Cardiac septum (tissue), 1 donor: ENCODE measurements at regions not wholly inside any gene's neighbourhood (a gene's known extent, or its start where the extent isn't known, plus 50 kb on each side); places are given as distances from the start of the nearest gene placed in this dataset.
"Not testable (repeated sequence)": the region's sequence is repeated elsewhere in the genome, so short reads cannot be mapped to it uniquely, and the experiment has no call there.

Experiments
- DNase-seq: peaks from one replicate; pipeline ENCODE4 v3.0.0-alpha.2; 2020; ENCODE audit warnings: low spot score
- intact Hi-C: fragments of 100-400 bp; cut with DNase I; formaldehyde crosslinking; loops from one replicate; pipeline ENCODE4 v1.14.0; 2022
- donor health status: DM: no; HTN: no; CAD: no.

GRCh38 chr9:64622058-64622457 lies 663.0 kb downstream of the FOXD4L5 start:
- peak; percentile 72 for DNase-seq

More at GRCh38 chr9:64622058-64622457, 663.0 kb downstream of the FOXD4L5 start:
- intact Hi-C loops, result not testable (repeated sequence)
